OCI-LY3 (cell line): ENCODE measurements at regions not wholly inside any gene's neighbourhood (a gene's known extent, or its start where the extent isn't known, plus 50 kb on each side); places are given as distances from the start of the nearest gene placed in this dataset.

Experiments used
- H2AFZ ChIP-seq: fragments of 200-600, 300-600 bp; shearing (Covaris generic); 2 replicates; pipeline ENCODE4 v1.6.0; 2014; ENCODE audit warnings: antibody characterized with exemption, low read depth, low read length
- H3K27ac ChIP-seq: fragments of 200-600, 300-600 bp; sonication (generic); 2 replicates; pipeline ENCODE4 v1.5.1; 2014; ENCODE audit warnings: mild to moderate bottlenecking, low read length, moderate library complexity, mixed read lengths
- H3K27me3 ChIP-seq: fragments of 200-600, 300-600 bp; sonication (generic); 2 replicates; pipeline ENCODE4 v1.6.1; 2014; ENCODE audit warnings: low read depth, low read length, mixed read lengths
- H3K36me3 ChIP-seq: fragments of 200-600, 300-600 bp; sonication (generic); replicated peaks from 2 replicates; pipeline ENCODE3; 2014; ENCODE audit warnings: low read depth, low read length, mixed read lengths
- H3K4me1 ChIP-seq: fragments of 300-600, 200-600 bp; sonication (generic); 2 replicates; pipeline ENCODE4 v1.6.1; 2014; ENCODE audit warnings: low read length, mixed read lengths
- H3K4me2 ChIP-seq: fragments of 200-600, 300-600 bp; sonication (generic); 2 replicates; pipeline ENCODE4 v1.6.1; 2014; ENCODE audit warnings: low read length, mixed read lengths
- H3K4me3 ChIP-seq: fragments of 300-600, 200-600 bp; sonication (generic); 2 replicates; pipeline ENCODE4 v1.5.1; 2014; ENCODE audit warnings: antibody characterized with exemption, mild to moderate bottlenecking, low read length, moderate library complexity
- H3K79me2 ChIP-seq: fragments of 300-600, 200-600 bp; shearing (Covaris generic); 2 replicates; pipeline ENCODE4 v1.6.1; 2014; ENCODE audit warnings: mild to moderate bottlenecking, low read length, mixed read lengths
- H3K9ac ChIP-seq: fragments of 300-600, 200-600 bp; shearing (Covaris generic); 2 replicates; pipeline ENCODE4 v1.6.0; 2014; ENCODE audit warnings: mild to moderate bottlenecking, low read length, moderate library complexity
- H3K9me3 ChIP-seq: fragments of 200-600, 300-600 bp; shearing (Covaris generic); 2 replicates; pipeline ENCODE4 v1.6.1; 2014; ENCODE audit warnings: low read length, mixed read lengths; ENCODE audit not compliant: insufficient read depth
- H4K20me1 ChIP-seq: fragments of 200-600, 300-600 bp; sonication (generic); 2 replicates; pipeline ENCODE4 v1.6.1; 2016; ENCODE audit warnings: low read length, mixed read lengths; ENCODE audit not compliant: insufficient read depth
- EZH2phosphoT487 ChIP-seq: fragments of 200-600 bp; shearing (Covaris generic); IDR thresholded peaks from 2 replicates; pipeline ENCODE4 v1.6.1; 2018; ENCODE audit warnings: antibody characterized with exemption, mixed run types, low read depth
- TF ChIP-seq, protein P1 (sequence below): fragments of 200-600, 300-600 bp; sonication (generic); IDR thresholded peaks from 2 replicates; pipeline ENCODE4 v1.5.1; 2014; ENCODE audit warnings: antibody characterized with exemption, low read length, low read depth

DNA sequence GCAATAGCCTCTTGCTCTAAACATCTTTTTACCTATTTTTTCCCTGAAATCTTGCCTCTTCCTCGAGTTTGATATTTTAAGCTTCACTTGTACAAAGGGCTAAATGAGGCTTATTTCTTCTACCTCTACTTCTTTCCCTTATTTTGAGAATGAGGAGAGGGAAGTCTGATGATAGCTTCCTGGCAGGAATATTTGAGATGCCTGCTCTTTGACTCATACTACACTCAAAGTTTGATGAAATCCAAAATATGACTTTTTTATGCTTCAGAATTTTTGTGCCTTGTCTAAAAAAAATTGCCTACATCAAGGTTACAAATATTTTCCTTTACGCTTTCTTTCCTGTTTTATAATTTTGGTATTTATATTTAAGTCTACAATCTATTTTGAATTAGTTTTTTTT, 624.4 kb upstream of the PLXNA2 start:
- Histone ChIP-seq H3K9me3 (no peaks in the 10 kb centered on the region), H3K4me3 (no peak overlapping the region), H3K79me2 (no peaks in the 10 kb centered on the region), H3K36me3 (no peaks in the 10 kb centered on the region), H2AFZ (no peak overlapping the region), H3K4me1 (no peaks in the 10 kb centered on the region), H3K4me2 (no peak overlapping the region), H3K27ac (no peak overlapping the region), H4K20me1 (no peaks in the 10 kb centered on the region), H3K9ac (no peak overlapping the region), H3K27me3 (peaks cover 17% of the 10 kb centered on the region; the same call in 1 of the 2 replicates)
- TF ChIP-seq EZH2phosphoT487, result no peak
- TF ChIP-seq, protein P1, sequence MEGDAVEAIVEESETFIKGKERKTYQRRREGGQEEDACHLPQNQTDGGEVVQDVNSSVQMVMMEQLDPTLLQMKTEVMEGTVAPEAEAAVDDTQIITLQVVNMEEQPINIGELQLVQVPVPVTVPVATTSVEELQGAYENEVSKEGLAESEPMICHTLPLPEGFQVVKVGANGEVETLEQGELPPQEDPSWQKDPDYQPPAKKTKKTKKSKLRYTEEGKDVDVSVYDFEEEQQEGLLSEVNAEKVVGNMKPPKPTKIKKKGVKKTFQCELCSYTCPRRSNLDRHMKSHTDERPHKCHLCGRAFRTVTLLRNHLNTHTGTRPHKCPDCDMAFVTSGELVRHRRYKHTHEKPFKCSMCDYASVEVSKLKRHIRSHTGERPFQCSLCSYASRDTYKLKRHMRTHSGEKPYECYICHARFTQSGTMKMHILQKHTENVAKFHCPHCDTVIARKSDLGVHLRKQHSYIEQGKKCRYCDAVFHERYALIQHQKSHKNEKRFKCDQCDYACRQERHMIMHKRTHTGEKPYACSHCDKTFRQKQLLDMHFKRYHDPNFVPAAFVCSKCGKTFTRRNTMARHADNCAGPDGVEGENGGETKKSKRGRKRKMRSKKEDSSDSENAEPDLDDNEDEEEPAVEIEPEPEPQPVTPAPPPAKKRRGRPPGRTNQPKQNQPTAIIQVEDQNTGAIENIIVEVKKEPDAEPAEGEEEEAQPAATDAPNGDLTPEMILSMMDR, result no peak

DNA sequence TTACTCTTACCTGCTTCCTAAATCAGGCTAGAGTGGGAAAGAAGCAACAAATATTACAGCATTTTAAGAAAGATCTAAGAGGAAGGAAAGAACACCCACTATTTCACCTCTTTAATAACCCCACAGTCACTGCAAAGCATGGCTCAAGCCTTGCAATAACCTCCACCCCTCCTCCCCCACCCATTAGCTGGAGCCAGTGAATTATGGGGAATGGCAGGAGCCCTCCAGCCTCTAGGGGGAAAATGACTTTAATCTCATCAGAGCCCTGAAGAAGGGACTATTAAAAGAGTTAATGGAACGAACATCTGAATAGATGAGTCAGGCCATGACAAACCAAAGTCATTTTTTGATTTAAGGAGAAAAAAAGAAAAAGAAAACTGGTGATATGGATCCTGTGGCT, 630.7 kb upstream of the PLXNA2 start:
- Histone ChIP-seq H3K4me3 (no peak overlapping the region), H3K36me3 (no peaks in the 10 kb centered on the region)
- TF ChIP-seq, protein P1, result no peak
- no peak for TF ChIP-seq EZH2phosphoT487

DNA sequence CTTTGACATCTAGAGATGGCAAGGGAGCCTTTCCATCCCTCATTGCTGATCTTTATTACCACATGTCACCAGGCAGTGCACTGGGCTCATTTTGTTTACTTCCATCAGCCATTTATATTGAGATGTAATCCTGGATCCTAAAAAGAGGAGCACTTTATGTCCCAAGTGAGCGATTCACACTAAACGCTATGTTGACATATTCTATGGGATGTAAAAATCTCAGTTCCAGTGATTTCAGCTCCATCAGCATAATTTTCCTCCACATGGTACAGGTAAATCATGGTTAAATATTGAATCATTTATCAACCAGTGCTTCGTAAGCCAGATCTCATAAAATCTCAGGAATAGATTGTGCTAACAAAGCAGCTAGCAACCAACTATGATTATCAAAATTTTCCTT, 634.8 kb upstream of the PLXNA2 start:
- H3K27ac ChIP-seq, result no peak overlapping the region
- no peaks in the 10 kb centered on the region for H3K9me3 ChIP-seq
- H3K27me3 ChIP-seq, result no peaks in the 10 kb centered on the region
- TF ChIP-seq EZH2phosphoT487, result no peak
- TF ChIP-seq, protein P1, result no peak
- H3K4me2 ChIP-seq, result no peak overlapping the region
- no peak overlapping the region for H3K4me3 ChIP-seq
- H4K20me1 ChIP-seq, result no peaks in the 10 kb centered on the region
- H2AFZ ChIP-seq, result no peak overlapping the region
- H3K79me2 ChIP-seq, result no peaks in the 10 kb centered on the region
- no peaks in the 10 kb centered on the region for H3K36me3 ChIP-seq
- H3K9ac ChIP-seq, result no peak overlapping the region
- no peaks in the 10 kb centered on the region for H3K4me1 ChIP-seq

More for the DNA sequence above, 630.7 kb upstream of the PLXNA2 start:
- H4K20me1 ChIP-seq, result no peaks in the 10 kb centered on the region
- H3K9ac ChIP-seq, result no peak overlapping the region
- H2AFZ ChIP-seq, result no peak overlapping the region
- no peak overlapping the region for H3K27ac ChIP-seq
- H3K27me3 ChIP-seq, result 0 out of 2 replicates have a peak, but pooled peaks cover 2% of the 10 kb centered on the region
- no peaks in the 10 kb centered on the region for H3K4me1 ChIP-seq
- H3K9me3 ChIP-seq, result no peaks in the 10 kb centered on the region
- H3K79me2 ChIP-seq, result no peaks in the 10 kb centered on the region
- H3K4me2 ChIP-seq, result no peak overlapping the region

DNA sequence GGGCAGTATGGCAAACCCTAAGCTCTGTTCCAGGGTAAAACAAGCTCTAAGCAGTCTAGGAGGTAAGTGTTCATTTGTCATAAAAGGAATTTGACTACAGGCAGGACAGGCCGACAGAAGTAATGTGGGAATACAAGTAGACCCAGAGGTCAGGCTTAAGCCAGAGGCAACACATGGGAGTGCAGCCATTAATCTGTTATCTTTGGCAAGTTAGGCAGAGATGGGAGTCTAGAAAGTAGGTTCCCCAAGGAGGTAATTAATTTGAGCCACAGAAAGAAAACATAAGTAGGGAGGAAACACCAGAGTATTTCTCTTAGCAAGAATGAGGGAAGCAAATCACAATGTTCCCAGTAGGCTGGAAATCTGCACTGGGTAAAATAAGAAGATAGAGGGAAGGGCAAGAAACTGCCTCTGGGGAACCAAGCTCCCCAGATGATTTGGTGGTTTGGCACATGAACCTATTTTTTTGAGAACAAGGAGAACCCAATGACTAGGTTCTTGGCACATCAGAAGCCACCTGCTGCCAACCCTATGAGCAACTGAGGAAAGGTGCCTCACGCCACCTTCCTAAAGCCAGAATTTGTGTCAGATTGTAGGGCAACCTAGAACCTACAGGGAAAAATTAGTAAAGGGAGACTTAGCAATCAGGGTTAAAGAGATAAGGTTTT, 636.4 kb upstream of the PLXNA2 start:
- Histone ChIP-seq H3K27ac (no peak overlapping the region), H4K20me1 (no peaks in the 10 kb centered on the region), H3K4me1 (no peaks in the 10 kb centered on the region), H3K9ac (no peak overlapping the region), H3K9me3 (no peaks in the 10 kb centered on the region), H3K27me3 (peaks cover 7% of the 10 kb centered on the region; the same call in 1 of the 2 replicates), H3K4me3 (no peak overlapping the region), H3K4me2 (no peak overlapping the region), H3K79me2 (no peaks in the 10 kb centered on the region), H2AFZ (no peak overlapping the region), H3K36me3 (no peaks in the 10 kb centered on the region)
- TF ChIP-seq, protein P1, result no peak
- TF ChIP-seq EZH2phosphoT487, result no peak
